ENCODE measurements at regions not wholly inside any gene's neighbourhood (a gene's known extent, or its start where the extent isn't known, plus 50 kb on each side); places are given as distances from the start of the nearest gene placed in this dataset.
A peak's percentile ranks its signal among the peaks of the same experiment; 100 is the strongest.

GRCh38 chr6:101001607-101002006 lies 120.5 kb upstream of the ASCC3 start:
- Histone ChIP-seq H4K20me1 (ENCODE audit: insufficient read depth, low read length) (no peaks in the 10 kb centered on the region), H2AFZ (ENCODE audit: low read length) (peak overlapping the region; percentile 63; the same call in 1 of the 2 replicates), H3K36me3 (ENCODE audit: insufficient read depth, low read length) (no peaks in the 10 kb centered on the region; the same call in 1 of the 2 replicates), H3K4me2 (ENCODE audit: low read length) (peak overlapping the region; percentile 49), H3K79me2 (ENCODE audit: insufficient read depth, low read depth, low read length) (no peaks in the 10 kb centered on the region), H3K4me1 (ENCODE audit: insufficient read depth, low read length, poor library complexity, severe bottlenecking) (peaks cover 22% of the 10 kb centered on the region), H3K4me3 (ENCODE audit: low read depth, low read length, poor library complexity, severe bottlenecking) (no peak overlapping the region), H3K9me2 (ENCODE audit: insufficient read depth, low read length) (no peaks in the 10 kb centered on the region), H3K9me3 (ENCODE audit: low read length) (peaks cover 13% of the 10 kb centered on the region), H3K27ac (ENCODE audit: low read depth, low read length, poor library complexity, severe bottlenecking) (peak overlapping the region; percentile 36)
- no peak for TF ChIP-seq CTCF (conservative IDR thresholded peaks at IDR 0.05; ENCODE audit: low read length)
- TF ChIP-seq EZH2phosphoT487 (IDR thresholded peaks at IDR 0.05; ENCODE audit: borderline replicate concordance, low read depth, low read length), result no peak
- no peak for DNase-seq (ENCODE audit: low spot score)
- BruUV-seq (replicated peaks), result no TSS peak
- ChIA-PET POLR2A (interaction anchor here (0.7 to 3.3 kb wide), 3 partner anchors 9 to 843 kb away, joined by 3 to 25 read pairs (median 4); no protein-coding TSS in a partner anchor), CTCF (ENCODE audit: unreplicated experiment) (interaction anchor here (0.6 kb wide), 1 partner anchor 8 kb away, joined by 3 read pairs; no protein-coding TSS in a partner anchor)
- intact Hi-C loops (cut with micrococcal nuclease; ENCODE audit: unreplicated experiment), result loop anchor here (2.0 kb wide), 1 partner anchor 121 kb away; the partner anchor contains the start of gene ASCC3

GRCh38 chr6:101003075-101003474 lies 121.9 kb upstream of the ASCC3 start:
- Histone ChIP-seq H3K4me1 (ENCODE audit: insufficient read depth, low read length, poor library complexity, severe bottlenecking) (peaks cover 22% of the 10 kb centered on the region), H3K9me2 (ENCODE audit: insufficient read depth, low read length) (no peaks in the 10 kb centered on the region), H3K27ac (ENCODE audit: low read depth, low read length, poor library complexity, severe bottlenecking) (no peak overlapping the region), H2AFZ (ENCODE audit: low read length) (no peak overlapping the region), H3K9me3 (ENCODE audit: low read length) (peaks cover 13% of the 10 kb centered on the region), H4K20me1 (ENCODE audit: insufficient read depth, low read length) (no peaks in the 10 kb centered on the region), H3K36me3 (ENCODE audit: insufficient read depth, low read length) (no peaks in the 10 kb centered on the region; the same call in 1 of the 2 replicates), H3K79me2 (ENCODE audit: insufficient read depth, low read depth, low read length) (no peaks in the 10 kb centered on the region), H3K4me3 (ENCODE audit: low read depth, low read length, poor library complexity, severe bottlenecking) (no peak overlapping the region), H3K4me2 (ENCODE audit: low read length) (no peak overlapping the region)
- CTCF ChIA-PET (ENCODE audit: unreplicated experiment), result no interaction called here
- POLR2A ChIA-PET, result interaction anchor here (1.7 to 3.3 kb wide), 2 partner anchors 7 to 122 kb away, joined by 4 to 25 read pairs; partner anchors contain the start of gene ASCC3
- no peak for DNase-seq (ENCODE audit: low spot score)
- no peak for TF ChIP-seq EZH2phosphoT487 (IDR thresholded peaks at IDR 0.05; ENCODE audit: borderline replicate concordance, low read depth, low read length)
- no peak for TF ChIP-seq CTCF (conservative IDR thresholded peaks at IDR 0.05; ENCODE audit: low read length)
- intact Hi-C loops (cut with micrococcal nuclease; ENCODE audit: unreplicated experiment), result no loop called here
- no TSS peak for BruUV-seq (replicated peaks)

- CTCF ChIA-PET (ENCODE audit: unreplicated experiment), result interaction anchor here (0.8 to 1.6 kb wide), 2 partner anchors 11 to 89 kb away, joined by 3 to 7 read pairs; no protein-coding TSS in a partner anchor
These were observed 130.1 kb upstream of the ASCC3 start for GRCh38 chr6:101011186-101011585.

More at GRCh38 chr6:101011186-101011585, 130.1 kb upstream of the ASCC3 start:
- Histone ChIP-seq H2AFZ (ENCODE audit: low read length) (peak overlapping the region; percentile 76), H3K4me1 (ENCODE audit: insufficient read depth, low read length, poor library complexity, severe bottlenecking) (peaks cover 51% of the 10 kb centered on the region), H3K4me3 (ENCODE audit: low read depth, low read length, poor library complexity, severe bottlenecking) (peak overlapping the region; percentile 44), H3K36me3 (ENCODE audit: insufficient read depth, low read length) (no peaks in the 10 kb centered on the region), H4K20me1 (ENCODE audit: insufficient read depth, low read length) (no peaks in the 10 kb centered on the region), H3K9me2 (ENCODE audit: insufficient read depth, low read length) (no peaks in the 10 kb centered on the region), H3K79me2 (ENCODE audit: insufficient read depth, low read depth, low read length) (no peaks in the 10 kb centered on the region), H3K9me3 (ENCODE audit: low read length) (no peaks in the 10 kb centered on the region), H3K27ac (ENCODE audit: low read depth, low read length, poor library complexity, severe bottlenecking) (peak overlapping the region; percentile 90), H3K4me2 (ENCODE audit: low read length) (peak overlapping the region; percentile 62)
- peak; percentile 90 for DNase-seq (ENCODE audit: low spot score)
- POLR2A ChIA-PET, result interaction anchor here (0.6 to 4.5 kb wide), 10 partner anchors 10 to 369 kb away, joined by 3 to 25 read pairs (median 4); no protein-coding TSS in a partner anchor
- BruUV-seq (replicated peaks), result no TSS peak
- intact Hi-C loops (cut with micrococcal nuclease; ENCODE audit: unreplicated experiment), result loop anchor here (2.0 to 5.0 kb wide), 2 partner anchors 130 to 214 kb away; partner anchors contain the start of gene ASCC3
- TF ChIP-seq EZH2phosphoT487 (IDR thresholded peaks at IDR 0.05; ENCODE audit: borderline replicate concordance, low read depth, low read length) (no peak), CTCF (conservative IDR thresholded peaks at IDR 0.05; ENCODE audit: low read length) (no peak)

Data from OCI-LY7 (cell line).